Activated CD8-positive, alpha-beta T cell treated with anti-CD3 and anti-CD28 coated beads for 36 hours (primary cell): ENCODE measurements at regions not wholly inside any gene's neighbourhood (a gene's known extent, or its start where the extent isn't known, plus 50 kb on each side); places are given as distances from the start of the nearest gene placed in this dataset.

ENCODE experiments used
- ATAC-seq: fragments of 200-7000 bp; cut with Tn5 transposase; one replicate; pipeline ENCODE4 v1.10.0; 2021; ENCODE audit warnings: mild to moderate bottlenecking, moderate library complexity
- CTCF ChIA-PET: fragments of 350-600 bp; sonication (Branson Sonifier 250); formaldehyde crosslinking; loops from one replicate; lab custom pipeline; 2021; ENCODE audit warnings: antibody characterized with exemption; lab: Charles Lee
- POLR2A ChIA-PET: fragments of 350-600 bp; sonication (Branson Sonifier 250); formaldehyde crosslinking; loops from one replicate; lab custom pipeline; 2021; ENCODE audit warnings: antibody characterized with exemption; lab: Charles Lee
- DNase-seq: peaks from one replicate; pipeline ENCODE4 v3.0.0-alpha.2; 2020
- H3K27ac Mint-ChIP-seq: one replicate; pipeline ENCODE4 v1.8.0; 2021; ENCODE audit warnings: mild to moderate bottlenecking, mixed read lengths
- H3K27me3 Mint-ChIP-seq: one replicate; pipeline ENCODE4 v1.8.0; 2021; ENCODE audit warnings: mixed read lengths
- H3K36me3 Mint-ChIP-seq: one replicate; pipeline ENCODE4 v1.8.0; 2021; ENCODE audit warnings: low read depth, mixed read lengths
- H3K4me1 Mint-ChIP-seq: one replicate; pipeline ENCODE4 v1.8.0; 2021; ENCODE audit warnings: low read depth, mixed read lengths
- H3K4me3 Mint-ChIP-seq: one replicate; pipeline ENCODE4 v1.8.0; 2021; ENCODE audit warnings: mild to moderate bottlenecking, moderate library complexity, mixed read lengths
- H3K9me3 Mint-ChIP-seq: one replicate; pipeline ENCODE4 v1.8.0; 2021; ENCODE audit warnings: mixed read lengths
- intact Hi-C: fragments of 100-400 bp; cut with micrococcal nuclease; formaldehyde crosslinking; loops from one replicate; pipeline ENCODE4 v1.10.0; 2022
- TF ChIP-seq, protein P1 (sequence below): fragments of 200-600 bp; IDR thresholded peaks from one replicate; pipeline ENCODE4 v1.8.0; 2022; ENCODE audit warnings: antibody characterized with exemption, mild to moderate bottlenecking

DNA sequence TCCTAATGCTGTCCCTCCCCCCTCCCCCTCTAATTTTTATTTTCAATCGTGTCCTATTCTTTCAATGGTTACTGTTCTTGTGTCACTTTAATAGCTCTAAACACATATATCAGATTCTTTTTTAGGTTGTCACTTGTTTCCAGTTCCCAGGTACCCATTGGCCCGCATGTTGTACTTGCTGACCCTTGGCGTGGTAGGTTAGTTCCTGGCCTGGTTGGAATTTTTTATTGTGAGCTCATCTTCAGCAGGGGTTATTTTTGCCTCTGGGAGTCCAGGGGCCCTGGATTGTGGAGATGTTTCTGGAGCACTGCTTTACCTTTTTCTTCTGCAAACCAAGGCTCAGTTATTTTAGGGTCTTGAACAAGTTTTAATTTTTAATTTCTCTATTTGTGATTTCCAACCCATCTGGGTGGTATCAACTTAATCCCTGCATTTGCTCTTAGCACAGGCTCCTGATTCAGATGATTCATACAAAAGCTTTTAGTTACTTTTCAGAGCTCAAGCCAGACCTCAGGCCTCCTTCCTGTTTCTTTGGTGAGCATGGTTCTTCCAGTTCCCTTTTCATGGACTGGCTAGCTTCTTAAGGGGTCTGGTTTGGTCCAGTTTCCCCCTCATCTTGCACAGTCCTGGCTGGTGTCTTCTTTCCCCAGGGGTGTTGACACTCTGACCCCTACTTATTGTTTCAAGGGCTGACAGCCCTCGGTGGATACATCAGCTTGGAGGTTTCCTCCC lies 220.5 kb downstream of the TM9SF2 start:
- no peaks in the 10 kb centered on the region for H3K27me3 Mint-ChIP-seq
- no peak overlapping the region for H3K27ac Mint-ChIP-seq
- ChIA-PET POLR2A (no interaction called here), CTCF (interaction anchor here (0.6 to 1.7 kb wide), 2 partner anchors 63 to 286 kb away, joined by 3 read pairs; no protein-coding TSS in a partner anchor)
- H3K36me3 Mint-ChIP-seq = no peaks in the 10 kb centered on the region
- ATAC-seq (no peak), DNase-seq (no peak)
- intact Hi-C loops = no loop called here
- TF ChIP-seq, protein P1, sequence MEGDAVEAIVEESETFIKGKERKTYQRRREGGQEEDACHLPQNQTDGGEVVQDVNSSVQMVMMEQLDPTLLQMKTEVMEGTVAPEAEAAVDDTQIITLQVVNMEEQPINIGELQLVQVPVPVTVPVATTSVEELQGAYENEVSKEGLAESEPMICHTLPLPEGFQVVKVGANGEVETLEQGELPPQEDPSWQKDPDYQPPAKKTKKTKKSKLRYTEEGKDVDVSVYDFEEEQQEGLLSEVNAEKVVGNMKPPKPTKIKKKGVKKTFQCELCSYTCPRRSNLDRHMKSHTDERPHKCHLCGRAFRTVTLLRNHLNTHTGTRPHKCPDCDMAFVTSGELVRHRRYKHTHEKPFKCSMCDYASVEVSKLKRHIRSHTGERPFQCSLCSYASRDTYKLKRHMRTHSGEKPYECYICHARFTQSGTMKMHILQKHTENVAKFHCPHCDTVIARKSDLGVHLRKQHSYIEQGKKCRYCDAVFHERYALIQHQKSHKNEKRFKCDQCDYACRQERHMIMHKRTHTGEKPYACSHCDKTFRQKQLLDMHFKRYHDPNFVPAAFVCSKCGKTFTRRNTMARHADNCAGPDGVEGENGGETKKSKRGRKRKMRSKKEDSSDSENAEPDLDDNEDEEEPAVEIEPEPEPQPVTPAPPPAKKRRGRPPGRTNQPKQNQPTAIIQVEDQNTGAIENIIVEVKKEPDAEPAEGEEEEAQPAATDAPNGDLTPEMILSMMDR = no peak
- no peaks in the 10 kb centered on the region for H3K9me3 Mint-ChIP-seq
- H3K4me1 Mint-ChIP-seq = no peaks in the 10 kb centered on the region
- no peak overlapping the region for H3K4me3 Mint-ChIP-seq

DNA sequence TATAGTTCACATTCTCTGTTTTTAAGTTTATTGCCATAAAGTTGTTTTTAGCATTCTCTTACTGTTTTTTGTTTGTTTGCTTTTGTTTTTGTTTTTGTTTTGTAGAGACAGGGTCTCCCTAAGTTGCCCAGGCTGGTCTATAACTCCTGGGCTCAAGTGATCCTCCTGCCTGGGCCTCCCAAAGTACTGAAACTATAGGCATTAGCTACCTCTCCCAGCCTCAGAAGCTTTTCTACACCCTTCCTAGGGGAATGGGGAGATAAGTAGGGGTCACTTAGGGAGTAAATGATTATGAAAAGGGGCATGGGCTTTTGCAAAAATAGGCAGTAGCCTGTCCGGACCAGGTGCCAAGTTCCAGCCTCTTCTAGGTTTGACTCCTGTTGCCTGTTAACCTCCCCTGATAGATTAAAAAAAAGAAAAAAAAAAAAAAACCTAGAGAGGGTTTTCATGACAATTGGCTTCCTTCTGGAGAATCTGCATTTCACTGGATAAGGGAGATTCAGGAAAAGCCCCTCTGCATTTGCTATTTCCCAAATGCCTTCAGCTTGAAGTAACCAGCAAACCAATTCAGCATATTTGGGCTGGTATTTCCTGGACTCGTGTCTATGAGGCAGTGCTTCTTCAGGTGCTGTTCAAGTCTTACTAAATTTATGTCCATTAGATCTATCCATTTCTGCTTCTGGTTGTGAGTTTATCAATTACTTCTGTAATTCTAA lies 216.8 kb downstream of the TM9SF2 start:
- H3K27ac Mint-ChIP-seq = no peak overlapping the region
- no peak for ATAC-seq
- no peaks in the 10 kb centered on the region for H3K4me1 Mint-ChIP-seq
- ChIA-PET POLR2A (interaction anchor here (0.7 kb wide), 1 partner anchor 19 kb away, joined by 3 read pairs; no protein-coding TSS in a partner anchor), CTCF (interaction anchor here (0.6 kb wide), 2 partner anchors 11 to 19 kb away, joined by 3 to 4 read pairs; no protein-coding TSS in a partner anchor)
- no peak for DNase-seq
- no peaks in the 10 kb centered on the region for H3K9me3 Mint-ChIP-seq
- H3K36me3 Mint-ChIP-seq = no peaks in the 10 kb centered on the region
- no peaks in the 10 kb centered on the region for H3K27me3 Mint-ChIP-seq
- no peak overlapping the region for H3K4me3 Mint-ChIP-seq
- intact Hi-C loops = no loop called here
- TF ChIP-seq, protein P1 = no peak

DNA sequence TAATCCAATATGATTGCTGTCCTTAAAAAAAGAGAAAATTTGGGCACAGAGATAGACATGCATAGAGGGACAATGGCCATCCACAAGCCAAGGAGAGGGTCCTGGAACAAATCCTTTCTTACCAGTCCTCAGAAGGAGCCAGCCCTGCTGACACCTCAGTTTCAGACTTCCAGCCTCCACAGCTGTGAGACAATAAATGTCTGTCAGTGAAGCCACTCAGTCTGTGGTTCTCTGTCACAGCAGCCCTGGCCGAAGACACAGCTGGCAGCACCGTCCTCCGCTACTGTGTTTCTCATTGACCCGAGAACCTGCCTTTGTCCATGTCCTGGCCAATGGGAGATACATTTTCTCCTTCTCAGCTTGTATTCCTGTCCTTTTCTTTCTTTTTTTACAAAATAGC lies 207.9 kb downstream of the TM9SF2 start:
- Mint-ChIP-seq H3K27ac (no peak overlapping the region), H3K27me3 (no peaks in the 10 kb centered on the region), H3K36me3 (no peaks in the 10 kb centered on the region), H3K4me1 (no peaks in the 10 kb centered on the region), H3K9me3 (no peaks in the 10 kb centered on the region), H3K4me3 (no peak overlapping the region)
- TF ChIP-seq, protein P1 = no peak
- ChIA-PET CTCF (interaction anchor here (1.2 kb wide), 1 partner anchor 39 kb away, joined by 3 read pairs; no protein-coding TSS in a partner anchor), POLR2A (no interaction called here)
- DNase-seq (no peak), ATAC-seq (no peak)
- intact Hi-C loops = no loop called here

DNA sequence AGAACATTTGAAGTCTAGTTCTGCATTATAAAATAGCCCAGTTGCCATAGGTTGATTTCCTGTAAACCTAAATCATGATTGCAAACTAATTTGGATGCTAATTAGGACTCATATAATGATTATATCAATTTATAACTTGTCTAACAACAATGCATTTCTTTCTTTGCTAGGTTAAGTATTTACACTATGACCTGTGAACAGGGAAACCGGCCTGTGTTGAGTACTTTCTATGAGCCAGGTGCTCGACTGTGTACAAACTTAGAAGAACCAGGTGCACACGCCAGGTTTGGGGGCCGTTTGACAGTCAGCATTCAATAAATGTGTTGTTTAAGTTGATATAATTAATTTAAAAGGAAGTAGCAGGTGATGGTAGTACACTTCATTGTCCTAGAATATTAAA lies 203.1 kb downstream of the TM9SF2 start:
- Mint-ChIP-seq H3K9me3 (no peaks in the 10 kb centered on the region), H3K4me3 (no peak overlapping the region), H3K27me3 (no peaks in the 10 kb centered on the region), H3K27ac (no peak overlapping the region), H3K36me3 (no peaks in the 10 kb centered on the region), H3K4me1 (no peaks in the 10 kb centered on the region)
- TF ChIP-seq, protein P1 = no peak
- DNase-seq (no peak), ATAC-seq (no peak)
- CTCF ChIA-PET = no interaction called here
- POLR2A ChIA-PET = no interaction called here
- intact Hi-C loops = no loop called here

DNA sequence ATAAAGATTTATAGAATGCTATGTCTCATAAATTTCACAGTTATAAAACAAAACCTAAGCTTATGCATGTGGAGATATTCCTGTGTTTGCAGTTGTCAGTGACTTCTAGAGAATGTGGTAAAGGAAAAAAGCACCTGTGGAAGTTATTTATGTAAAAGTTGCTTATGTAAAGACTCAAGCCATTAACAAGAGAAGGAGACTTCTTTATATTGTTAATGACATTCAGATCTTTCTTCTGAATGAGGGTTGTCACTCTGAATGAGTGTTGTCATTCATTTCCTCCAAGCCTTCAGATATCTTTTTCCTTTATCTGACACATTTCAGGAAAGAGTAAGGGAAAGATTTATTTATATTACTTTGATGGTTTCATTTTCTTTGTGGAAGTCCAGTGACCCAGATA lies 202.6 kb downstream of the TM9SF2 start:
- DNase-seq = no peak
- H3K27me3 Mint-ChIP-seq = no peaks in the 10 kb centered on the region
- TF ChIP-seq, protein P1 = no peak
- no peaks in the 10 kb centered on the region for H3K9me3 Mint-ChIP-seq
- H3K27ac Mint-ChIP-seq = no peak overlapping the region
- ATAC-seq = no peak
- intact Hi-C loops = no loop called here
- no peak overlapping the region for H3K4me3 Mint-ChIP-seq
- POLR2A ChIA-PET = no interaction called here
- no peaks in the 10 kb centered on the region for H3K4me1 Mint-ChIP-seq
- CTCF ChIA-PET = no interaction called here
- no peaks in the 10 kb centered on the region for H3K36me3 Mint-ChIP-seq
